ENCODE measurements at regions not wholly inside any gene's neighbourhood (a gene's known extent, or its start where the extent isn't known, plus 50 kb on each side); places are given as distances from the start of the nearest gene placed in this dataset.
A peak's percentile ranks its signal among the peaks of the same experiment; 100 is the strongest.

DNA sequence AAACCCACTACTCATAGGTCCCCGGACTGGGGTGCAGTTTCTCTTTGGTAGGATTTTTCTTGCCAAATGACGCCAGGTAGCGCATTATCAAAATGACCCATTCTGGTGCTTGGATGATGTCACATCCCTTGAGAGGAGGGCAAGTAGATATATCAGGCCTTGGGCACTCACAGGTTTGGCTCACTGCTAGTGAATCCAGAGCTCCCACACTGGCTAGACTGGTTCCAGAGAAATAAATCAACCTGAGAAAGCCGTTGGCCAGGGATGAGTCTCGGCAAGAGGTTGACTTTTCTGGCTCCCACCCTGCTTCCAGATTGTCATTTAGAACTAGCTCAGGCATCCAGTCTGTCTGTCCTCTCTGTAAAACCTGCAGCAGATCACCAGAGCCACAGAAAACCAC, 188.4 kb upstream of the MAF start:
- no peak for DNase-seq (ENCODE audit: extremely low read depth, low read depth)
- TF ChIP-seq, protein P1, sequence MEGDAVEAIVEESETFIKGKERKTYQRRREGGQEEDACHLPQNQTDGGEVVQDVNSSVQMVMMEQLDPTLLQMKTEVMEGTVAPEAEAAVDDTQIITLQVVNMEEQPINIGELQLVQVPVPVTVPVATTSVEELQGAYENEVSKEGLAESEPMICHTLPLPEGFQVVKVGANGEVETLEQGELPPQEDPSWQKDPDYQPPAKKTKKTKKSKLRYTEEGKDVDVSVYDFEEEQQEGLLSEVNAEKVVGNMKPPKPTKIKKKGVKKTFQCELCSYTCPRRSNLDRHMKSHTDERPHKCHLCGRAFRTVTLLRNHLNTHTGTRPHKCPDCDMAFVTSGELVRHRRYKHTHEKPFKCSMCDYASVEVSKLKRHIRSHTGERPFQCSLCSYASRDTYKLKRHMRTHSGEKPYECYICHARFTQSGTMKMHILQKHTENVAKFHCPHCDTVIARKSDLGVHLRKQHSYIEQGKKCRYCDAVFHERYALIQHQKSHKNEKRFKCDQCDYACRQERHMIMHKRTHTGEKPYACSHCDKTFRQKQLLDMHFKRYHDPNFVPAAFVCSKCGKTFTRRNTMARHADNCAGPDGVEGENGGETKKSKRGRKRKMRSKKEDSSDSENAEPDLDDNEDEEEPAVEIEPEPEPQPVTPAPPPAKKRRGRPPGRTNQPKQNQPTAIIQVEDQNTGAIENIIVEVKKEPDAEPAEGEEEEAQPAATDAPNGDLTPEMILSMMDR (IDR thresholded peaks at IDR 0.05; ENCODE audit: low read depth, low read length), result no peak

DNA sequence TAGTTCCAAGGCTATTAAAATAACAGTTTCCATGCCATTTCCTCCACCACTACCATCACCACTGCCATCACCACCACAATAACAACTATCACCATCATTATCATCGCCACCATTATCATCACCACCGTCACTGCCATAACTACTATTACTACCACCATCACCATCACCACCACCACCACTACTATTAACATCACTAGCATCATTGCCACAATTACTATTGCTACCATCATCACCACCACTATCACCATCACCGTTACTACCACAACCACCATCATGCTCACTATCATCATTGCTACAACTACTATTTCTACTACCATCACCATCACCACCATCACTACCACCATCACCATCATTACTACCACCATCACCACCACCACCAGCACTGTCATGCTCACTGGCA, 185.9 kb upstream of the MAF start:
- no peak for DNase-seq (ENCODE audit: extremely low read depth, low read depth)
- TF ChIP-seq, protein P1 (IDR thresholded peaks at IDR 0.05; ENCODE audit: low read depth, low read length), result no peak

DNA sequence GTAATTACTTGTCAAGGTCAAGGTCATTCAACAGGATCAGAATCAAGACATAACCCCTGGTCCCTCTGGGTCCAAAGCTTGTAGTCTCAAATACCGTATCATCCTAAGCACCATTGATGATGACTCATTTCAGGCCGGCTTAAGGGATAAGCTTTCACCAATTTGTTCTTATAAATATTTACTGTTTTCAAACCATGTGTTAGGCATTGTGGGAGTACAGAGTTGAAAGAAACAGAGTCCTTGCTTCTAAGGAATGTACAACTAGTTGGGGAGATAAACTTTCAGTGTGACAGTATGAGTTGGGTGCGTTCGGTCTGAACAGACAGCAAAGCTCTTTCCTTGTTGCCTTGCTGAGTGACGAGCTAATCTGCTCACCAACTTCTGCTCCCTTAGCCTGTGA, 183.5 kb upstream of the MAF start:
- TF ChIP-seq, protein P1 (IDR thresholded peaks at IDR 0.05; ENCODE audit: low read depth, low read length), result no peak
- DNase-seq (ENCODE audit: extremely low read depth, low read depth), result no peak

- DNase-seq (ENCODE audit: extremely low read depth, low read depth), result no peak
- TF ChIP-seq, protein P1 (IDR thresholded peaks at IDR 0.05; ENCODE audit: low read depth, low read length), result no peak
Observed at GRCh38 chr16:79777679-79778078, 177.1 kb upstream of the MAF start.

- TF ChIP-seq, protein P1 (IDR thresholded peaks at IDR 0.05; ENCODE audit: low read depth, low read length), result peak; percentile 5; the same call in 1 of the 2 replicates
- no peak for DNase-seq (ENCODE audit: extremely low read depth, low read depth)
Observed at GRCh38 chr16:79776243-79776847, 175.8 kb upstream of the MAF start.

DNA sequence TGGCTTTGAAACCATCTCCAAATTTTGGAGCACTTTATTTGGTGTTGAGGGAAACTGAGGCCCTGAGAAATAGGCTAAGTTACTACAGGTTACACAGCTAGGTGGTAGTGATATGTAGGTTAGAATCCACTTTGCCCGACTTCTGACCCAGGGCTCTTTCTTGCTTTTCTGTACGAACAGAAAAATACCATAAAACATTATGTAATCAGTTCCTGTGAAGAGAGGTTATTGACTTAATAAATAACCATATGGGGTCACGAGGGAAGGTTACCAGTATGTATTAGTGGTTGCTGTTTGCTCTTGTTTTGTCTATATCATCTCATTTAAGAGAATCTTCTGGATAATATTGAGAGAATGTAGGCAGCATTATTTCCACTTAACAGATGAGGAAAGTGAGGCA, 172.2 kb upstream of the MAF start:
- TF ChIP-seq, protein P1 (IDR thresholded peaks at IDR 0.05; ENCODE audit: low read depth, low read length), result no peak
- no peak for DNase-seq (ENCODE audit: extremely low read depth, low read depth)

GRCh38 chr16:79772048-79772447, 171.5 kb upstream of the MAF start:
- DNase-seq (ENCODE audit: extremely low read depth, low read depth), result no peak
- TF ChIP-seq, protein P1 (IDR thresholded peaks at IDR 0.05; ENCODE audit: low read depth, low read length), result no peak
